Upper lobe of left lung (tissue), 6 donors: ENCODE measurements at regions not wholly inside any gene's neighbourhood (a gene's known extent, or its start where the extent isn't known, plus 50 kb on each side); places are given as distances from the start of the nearest gene placed in this dataset.

ENCODE experiments used
- ATAC-seq, 2 donors: fragments of 200-7000 bp; cut with Tn5 transposase; one replicate each; pipeline ENCODE4 v1.9.1; 2022; ENCODE audit warnings: mild to moderate bottlenecking in 2 of 2, moderate library complexity in 2 of 2; ENCODE audit not compliant: low FRiP score in 2 of 2
- DNase-seq, 2 donors: peaks; one replicate each; pipeline ENCODE4 v3.0.0-alpha.2; 2019 to 2020
- H3K27ac ChIP-seq, 4 donors: fragments of 200-600 bp; sonication (generic); one replicate each; pipeline ENCODE4 v1.5.1; 2016 to 2019
- H3K27me3 ChIP-seq, 4 donors: fragments of 200-600 bp; sonication (generic); one replicate each; pipeline ENCODE4 v1.5.1; 2017 to 2019
- H3K36me3 ChIP-seq, 4 donors: fragments of 200-600 bp; sonication (generic); one replicate each; pipeline ENCODE4 v1.5.1; 2016 to 2019
- H3K4me1 ChIP-seq, 4 donors: fragments of 200-600 bp; sonication (generic); one replicate each; pipeline ENCODE4 v1.5.1; 2018 to 2019
- H3K4me3 ChIP-seq, 4 donors: fragments of 200-600 bp; sonication (generic); one replicate each; pipeline ENCODE4 v1.5.1; 2017 to 2019; ENCODE audit warnings: mild to moderate bottlenecking in 2 of 4, moderate library complexity in 1 of 4
- H3K9me3 ChIP-seq, 4 donors: fragments of 200-600 bp; sonication (generic); one replicate each; pipeline ENCODE4 v1.5.1; 2018 to 2019
- CTCF ChIP-seq, 6 experiments: fragments of 450-650 bp in 4 of 6; fragments of 200-600 bp in 2 of 6; sonication (generic) in 2 of 6; IDR thresholded peaks; one replicate each; pipeline ENCODE4 v1.5.1; 2016 to 2019; ENCODE audit warnings: antibody characterized with exemption in 6 of 6
- EP300 ChIP-seq, 4 donors: sonication (generic); formaldehyde crosslinking; IDR thresholded peaks; one replicate each; pipeline ENCODE4 v1.5.1; 2017; ENCODE audit warnings: antibody characterized with exemption in 4 of 4, control low read depth in 2 of 4
- POLR2A ChIP-seq, 4 donors: fragments of 450-650 bp; IDR thresholded peaks; one replicate each; pipeline ENCODE4 v1.5.1; 2016 to 2017; ENCODE audit warnings: antibody characterized with exemption in 4 of 4, mild to moderate bottlenecking in 2 of 4
- POLR2AphosphoS5 ChIP-seq, 2 donors: sonication (generic); formaldehyde crosslinking; IDR thresholded peaks; one replicate each; pipeline ENCODE4 v1.5.1; 2017; ENCODE audit warnings: antibody characterized with exemption in 2 of 2
- WGBS, 2 donors: methylation state at CpG; one replicate each; pipeline ENCODE4 v1.1.5; 2017 to 2018; 5-methylcytosine and 5-hydroxymethylcytosine counted together
- donor health status: DM: no; HTN: no; CAD: no; lungs with moderate emphysema.
- donor health status: DM: no; HTN: yes; CAD: no; lungs with severe emphysema.

GRCh38 chr2:235135195-235135965 is 183.6 kb downstream of the SH3BP4 start:
- WGBS, 2 donors = 93 to 96% methylated on average over 4 of the region's 4 CpGs
- no peak for DNase-seq
- ATAC-seq = no peak
- Histone ChIP-seq H3K27ac (no peak overlapping the region), H3K36me3 (no peaks in the 10 kb centered on the region), H3K4me3 (no peak overlapping the region), H3K27me3 (no peaks in the 10 kb centered on the region), H3K4me1 (peaks cover 0 to 10% (median 0%) of the 10 kb centered on the region in 4 donors), H3K9me3 (no peaks in the 10 kb centered on the region)
- TF ChIP-seq POLR2AphosphoS5 (IDR thresholded peaks at IDR 0.05) = no peak
- TF ChIP-seq CTCF (IDR thresholded peaks at IDR 0.05) = no peak
- TF ChIP-seq EP300 (IDR thresholded peaks at IDR 0.05) = no peak
- TF ChIP-seq POLR2A (IDR thresholded peaks at IDR 0.05) = no peak

- peaks cover 0 to 10% (median 0%) of the 10 kb centered on the region in 4 donors for H3K4me1 ChIP-seq
- 40 to 50% methylated on average over 19 of the region's 19 CpGs for WGBS, 2 donors
- TF ChIP-seq POLR2AphosphoS5 (IDR thresholded peaks at IDR 0.05) = no peak
- TF ChIP-seq CTCF (IDR thresholded peaks at IDR 0.05) = peak; percentile 56 to 85 (median 73)
- no peak for TF ChIP-seq EP300 (IDR thresholded peaks at IDR 0.05)
- TF ChIP-seq POLR2A (IDR thresholded peaks at IDR 0.05) = no peak
- H3K27me3 ChIP-seq = no peaks in the 10 kb centered on the region
- ATAC-seq = peak in 1 of 2 donors; percentile 84
- H3K9me3 ChIP-seq = no peaks in the 10 kb centered on the region
- no peak overlapping the region for H3K4me3 ChIP-seq
- no peaks in the 10 kb centered on the region for H3K36me3 ChIP-seq
- no peak overlapping the region for H3K27ac ChIP-seq
- peak in 1 of 2 donors; percentile 82 for DNase-seq
Observed at GRCh38 chr2:235135990-235136561, 184.3 kb downstream of the SH3BP4 start.

- WGBS, 2 donors = 94 to 98% methylated on average over 4 to 10 of the region's 10 CpGs
- no peaks in the 10 kb centered on the region for H3K9me3 ChIP-seq
- H3K4me1 ChIP-seq = peaks cover 0 to 9% (median 0%) of the 10 kb centered on the region in 4 donors
- ATAC-seq (no peak), DNase-seq (no peak)
- H3K4me3 ChIP-seq = no peak overlapping the region
- H3K36me3 ChIP-seq = no peaks in the 10 kb centered on the region
- H3K27me3 ChIP-seq = no peaks in the 10 kb centered on the region
- no peak overlapping the region for H3K27ac ChIP-seq
- no peak for TF ChIP-seq EP300 (IDR thresholded peaks at IDR 0.05)
Observed at GRCh38 chr2:235138339-235138738, 186.5 kb downstream of the SH3BP4 start.

GRCh38 chr2:235139956-235140800 is 188.4 kb downstream of the SH3BP4 start:
- H3K27me3 ChIP-seq = no peaks in the 10 kb centered on the region
- peak in 1 of 2 donors; percentile 33 for DNase-seq
- 95 to 96% methylated on average over 19 of the region's 19 CpGs for WGBS, 2 donors
- H3K4me3 ChIP-seq = no peak overlapping the region
- H3K27ac ChIP-seq = no peak overlapping the region
- no peaks in the 10 kb centered on the region for H3K9me3 ChIP-seq
- no peak for TF ChIP-seq POLR2AphosphoS5 (IDR thresholded peaks at IDR 0.05)
- TF ChIP-seq POLR2A (IDR thresholded peaks at IDR 0.05) = no peak
- no peak for TF ChIP-seq EP300 (IDR thresholded peaks at IDR 0.05)
- TF ChIP-seq CTCF (IDR thresholded peaks at IDR 0.05) = no peak
- no peaks in the 10 kb centered on the region for H3K4me1 ChIP-seq
- H3K36me3 ChIP-seq = no peaks in the 10 kb centered on the region
- peak; percentile 25 to 30 for ATAC-seq

GRCh38 chr2:235140801-235141081 is 188.9 kb downstream of the SH3BP4 start:
- Histone ChIP-seq H3K9me3 (no peaks in the 10 kb centered on the region), H3K27ac (no peak overlapping the region), H3K4me3 (no peak overlapping the region), H3K27me3 (no peaks in the 10 kb centered on the region), H3K36me3 (no peaks in the 10 kb centered on the region), H3K4me1 (no peaks in the 10 kb centered on the region)
- ATAC-seq (peak in 1 of 2 donors; percentile 19), DNase-seq (no peak)
- 95 to 96% methylated on average over 5 of the region's 5 CpGs for WGBS, 2 donors
- TF ChIP-seq POLR2AphosphoS5 (IDR thresholded peaks at IDR 0.05) (no peak), CTCF (IDR thresholded peaks at IDR 0.05) (no peak), EP300 (IDR thresholded peaks at IDR 0.05) (no peak), POLR2A (IDR thresholded peaks at IDR 0.05) (no peak)
